ENCODE measurements at regions not wholly inside any gene's neighbourhood (a gene's known extent, or its start where the extent isn't known, plus 50 kb on each side); places are given as distances from the start of the nearest gene placed in this dataset.

GRCh38 chr9:25418974-25419373 lies 259.3 kb downstream of the TUSC1 start:
- no peak overlapping the region for H3K4me3 Mint-ChIP-seq
- no peaks in the 10 kb centered on the region for H3K27me3 Mint-ChIP-seq
- no peak overlapping the region for H3K27ac Mint-ChIP-seq
- TF ChIP-seq CTCF (IDR thresholded peaks at IDR 0.05) = no peak
- intact Hi-C loops (cut with micrococcal nuclease) = no loop called here
- no peaks in the 10 kb centered on the region for H3K36me3 Mint-ChIP-seq (ENCODE audit: low read depth)
- ChIA-PET CTCF (no interaction called here), POLR2A (no interaction called here)
- H3K4me1 Mint-ChIP-seq = no peaks in the 10 kb centered on the region
- ATAC-seq (ENCODE audit: low read depth) = no peak
- peaks cover 13% of the 10 kb centered on the region for H3K9me3 Mint-ChIP-seq
- DNase-seq = no peak

- DNase-seq (no peak), ATAC-seq (ENCODE audit: low read depth) (no peak)
- Mint-ChIP-seq H3K9me3 (peaks cover 10% of the 10 kb centered on the region), H3K27me3 (no peaks in the 10 kb centered on the region), H3K36me3 (ENCODE audit: low read depth) (no peaks in the 10 kb centered on the region), H3K4me1 (no peaks in the 10 kb centered on the region), H3K27ac (no peak overlapping the region), H3K4me3 (no peak overlapping the region)
- intact Hi-C loops (cut with micrococcal nuclease) = no loop called here
- no peak for TF ChIP-seq CTCF (IDR thresholded peaks at IDR 0.05)
- CTCF ChIA-PET = no interaction called here
- POLR2A ChIA-PET = no interaction called here
These were observed 262.5 kb downstream of the TUSC1 start for GRCh38 chr9:25415718-25416117.

GRCh38 chr9:25412646-25413045 lies 265.6 kb downstream of the TUSC1 start:
- intact Hi-C loops (cut with micrococcal nuclease) = no loop called here
- ATAC-seq (ENCODE audit: low read depth) (no peak), DNase-seq (no peak)
- H3K36me3 Mint-ChIP-seq (ENCODE audit: low read depth) = no peaks in the 10 kb centered on the region
- H3K4me3 Mint-ChIP-seq = no peak overlapping the region
- H3K9me3 Mint-ChIP-seq = peaks cover 3% of the 10 kb centered on the region
- no peaks in the 10 kb centered on the region for H3K4me1 Mint-ChIP-seq
- ChIA-PET CTCF (no interaction called here), POLR2A (no interaction called here)
- no peak overlapping the region for H3K27ac Mint-ChIP-seq
- no peaks in the 10 kb centered on the region for H3K27me3 Mint-ChIP-seq
- no peak for TF ChIP-seq CTCF (IDR thresholded peaks at IDR 0.05)

GRCh38 chr9:25397746-25398145 lies 280.5 kb downstream of the TUSC1 start:
- no peaks in the 10 kb centered on the region for H3K4me1 Mint-ChIP-seq
- ChIA-PET POLR2A (no interaction called here), CTCF (no interaction called here)
- no peak for TF ChIP-seq CTCF (IDR thresholded peaks at IDR 0.05)
- H3K9me3 Mint-ChIP-seq = peaks cover 11% of the 10 kb centered on the region
- no peak for ATAC-seq (ENCODE audit: low read depth)
- no peak overlapping the region for H3K4me3 Mint-ChIP-seq
- H3K27me3 Mint-ChIP-seq = no peaks in the 10 kb centered on the region
- H3K27ac Mint-ChIP-seq = no peak overlapping the region
- no peaks in the 10 kb centered on the region for H3K36me3 Mint-ChIP-seq (ENCODE audit: low read depth)
- intact Hi-C loops (cut with micrococcal nuclease) = no loop called here
- no peak for DNase-seq

- Mint-ChIP-seq H3K4me3 (no peak overlapping the region), H3K4me1 (no peaks in the 10 kb centered on the region), H3K36me3 (ENCODE audit: low read depth) (no peaks in the 10 kb centered on the region), H3K27me3 (no peaks in the 10 kb centered on the region), H3K27ac (no peak overlapping the region), H3K9me3 (peaks cover 15% of the 10 kb centered on the region)
- no peak for DNase-seq
- CTCF ChIA-PET = no interaction called here
- ATAC-seq (ENCODE audit: low read depth) = no peak
- TF ChIP-seq CTCF (IDR thresholded peaks at IDR 0.05) = no peak
- intact Hi-C loops (cut with micrococcal nuclease) = no loop called here
- POLR2A ChIA-PET = no interaction called here
These were observed 281.4 kb downstream of the TUSC1 start for GRCh38 chr9:25396828-25397227.

All from activated B cell treated with CpG ODN at 0.5 μM for 24 hours (primary cell).